NT2/D1 (cell line): ENCODE measurements at regions not wholly inside any gene's neighbourhood (a gene's known extent, or its start where the extent isn't known, plus 50 kb on each side); places are given as distances from the start of the nearest gene placed in this dataset.
"Not testable (repeated sequence)": the region's sequence is repeated elsewhere in the genome, so short reads cannot be mapped to it uniquely, and the experiment has no call there.

Experiments
- DNase-seq: peaks from one replicate; pipeline ENCODE4 v3.0.0-alpha.2; 2011; ENCODE audit warnings: low read depth, low spot score
- H3K27me3 ChIP-seq: 2 replicates; pipeline ENCODE4 v1.6.0; 2011; ENCODE audit warnings: mild to moderate bottlenecking; ENCODE audit not compliant: insufficient read length, insufficient read depth
- H3K36me3 ChIP-seq: 2 replicates; pipeline ENCODE4 v1.6.1; 2011; ENCODE audit warnings: mild to moderate bottlenecking, low read length, mixed read lengths; ENCODE audit not compliant: insufficient read depth, insufficient read length
- H3K4me1 ChIP-seq: 2 replicates; pipeline ENCODE4 v1.5.1; 2011; ENCODE audit not compliant: insufficient read depth, insufficient read length
- H3K4me3 ChIP-seq: 2 replicates; pipeline ENCODE4 v1.5.1; 2011; ENCODE audit warnings: low read depth; ENCODE audit not compliant: insufficient read length
- H3K9ac ChIP-seq: 2 replicates; pipeline ENCODE4 v1.6.0; 2011; ENCODE audit warnings: low read depth; ENCODE audit not compliant: insufficient read length
- H3K9me3 ChIP-seq: 2 replicates; pipeline ENCODE4 v1.5.1; 2011; ENCODE audit warnings: mild to moderate bottlenecking, low read length; ENCODE audit not compliant: insufficient read depth
- SUZ12 ChIP-seq: IDR thresholded peaks from 2 replicates; pipeline ENCODE4 v1.6.1; 2011; ENCODE audit not compliant: insufficient read length, insufficient read depth; ENCODE audit errors: extremely low read depth
- YY1 ChIP-seq: IDR thresholded peaks from 2 replicates; pipeline ENCODE4 v1.6.1; 2011; ENCODE audit not compliant: insufficient read length, insufficient read depth
- ZNF274 ChIP-seq: IDR thresholded peaks from 2 replicates; pipeline ENCODE4 v1.6.1; 2011; ENCODE audit warnings: mild to moderate bottlenecking, low read depth, low read length

DNA sequence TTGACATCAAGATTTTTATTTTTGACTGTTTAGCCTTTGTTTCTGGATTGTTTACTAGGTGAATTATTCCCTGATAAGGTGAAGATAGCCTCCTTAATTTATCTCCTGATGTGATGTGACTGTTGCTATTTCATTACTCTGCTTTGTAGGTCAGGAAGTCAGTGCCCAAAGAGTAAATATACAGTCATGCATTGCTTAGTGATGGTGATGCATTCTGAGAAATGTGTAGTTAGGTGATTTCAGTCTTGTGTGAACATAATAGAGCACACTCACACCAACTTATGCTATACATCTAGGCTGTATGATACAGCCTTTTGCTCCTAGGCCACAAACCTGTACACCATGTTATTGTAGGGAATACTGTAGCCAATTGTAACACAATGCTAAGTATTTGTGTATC, 102.4 kb upstream of the THUMPD2 start:
- DNase-seq: no peak
- TF ChIP-seq ZNF274: no peak
- TF ChIP-seq YY1: no peak
- TF ChIP-seq SUZ12: no peak

DNA sequence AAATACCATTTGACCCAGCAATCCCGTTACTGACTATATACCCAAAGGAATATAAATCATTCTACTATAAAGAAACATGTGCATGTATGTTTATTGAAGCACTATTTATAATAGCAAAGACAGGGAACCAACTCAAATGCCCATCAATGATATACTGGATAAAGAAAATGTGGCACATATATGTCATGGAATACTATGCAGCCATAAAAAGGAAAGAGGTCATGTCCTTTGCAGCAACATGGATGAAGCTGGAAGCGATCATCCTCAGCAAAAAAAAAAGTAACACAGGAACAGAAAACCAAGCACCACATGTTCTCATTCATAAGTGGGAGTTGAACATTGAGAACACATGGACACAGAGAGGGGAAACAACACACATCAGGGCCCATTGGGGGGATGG, 99.9 kb upstream of the THUMPD2 start:
- H3K4me1 ChIP-seq, DNase-seq, H3K4me3 ChIP-seq, H3K27me3 ChIP-seq, H3K9me3 ChIP-seq, H3K9ac ChIP-seq, H3K36me3 ChIP-seq: not testable (repeated sequence)

More for the DNA sequence above, 102.4 kb upstream of the THUMPD2 start:
- Histone ChIP-seq H3K4me1 (no peaks in the 10 kb centered on the region), H3K9ac (no peak overlapping the region), H3K4me3 (no peak overlapping the region), H3K27me3 (no peaks in the 10 kb centered on the region), H3K9me3 (no peaks in the 10 kb centered on the region), H3K36me3 (no peaks in the 10 kb centered on the region)

GRCh38 chr2:39875914-39876267, 96.8 kb upstream of the THUMPD2 start:
- H3K9ac ChIP-seq: no peak overlapping the region
- no peaks in the 10 kb centered on the region for H3K9me3 ChIP-seq
- TF ChIP-seq ZNF274 (no peak), YY1 (no peak), SUZ12 (no peak)
- H3K36me3 ChIP-seq: no peaks in the 10 kb centered on the region
- DNase-seq: no peak
- H3K4me3 ChIP-seq: no peak overlapping the region
- H3K4me1 ChIP-seq: peaks cover 2% of the 10 kb centered on the region
- no peaks in the 10 kb centered on the region for H3K27me3 ChIP-seq

DNA sequence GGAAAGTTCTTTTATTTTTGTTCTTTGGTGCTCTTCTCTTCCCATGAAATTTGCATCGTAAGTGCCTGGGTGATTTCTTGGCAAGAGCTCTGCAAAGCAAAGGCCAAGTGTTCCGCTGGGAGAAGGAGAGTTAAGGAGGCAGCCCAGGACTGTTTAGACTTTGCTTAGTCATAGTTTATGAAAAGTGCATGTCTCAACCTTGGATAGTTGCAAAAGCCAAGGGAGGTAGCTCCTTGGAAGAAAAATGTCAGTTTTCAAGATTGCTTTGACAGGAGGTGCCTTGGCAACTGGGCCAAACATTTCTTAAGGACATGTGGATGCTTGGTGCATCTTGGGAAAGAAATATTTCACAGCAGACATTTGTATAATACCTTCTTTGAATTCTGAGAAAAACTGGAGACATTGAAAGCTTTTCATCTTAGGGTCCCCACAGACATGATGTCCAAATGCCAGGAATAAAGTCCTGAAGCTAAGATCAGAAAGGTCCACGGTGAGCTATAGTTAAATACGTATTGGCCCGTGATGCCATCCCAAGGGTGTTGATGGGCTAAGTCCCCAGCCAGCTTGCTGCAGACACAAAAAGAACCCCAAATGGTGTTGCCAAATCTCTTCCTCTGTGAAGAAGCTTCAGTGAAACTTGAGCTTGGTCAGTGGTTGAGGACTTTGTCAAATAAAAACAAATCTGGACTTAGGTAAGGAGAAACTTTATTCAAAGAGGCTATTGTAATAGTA, 96.3 kb upstream of the THUMPD2 start:
- Histone ChIP-seq H3K4me3 (no peak overlapping the region), H3K9ac (no peak overlapping the region), H3K27me3 (no peaks in the 10 kb centered on the region), H3K4me1 (peaks cover 2% of the 10 kb centered on the region), H3K9me3 (no peaks in the 10 kb centered on the region), H3K36me3 (no peaks in the 10 kb centered on the region)
- no peak for TF ChIP-seq ZNF274
- no peak for TF ChIP-seq YY1
- TF ChIP-seq SUZ12: no peak
- DNase-seq: no peak

GRCh38 chr2:39874236-39874635, 95.2 kb upstream of the THUMPD2 start:
- H3K9me3 ChIP-seq: no peaks in the 10 kb centered on the region
- H3K9ac ChIP-seq: no peak overlapping the region
- no peak for DNase-seq
- TF ChIP-seq ZNF274 (no peak), YY1 (no peak), SUZ12 (no peak)
- no peaks in the 10 kb centered on the region for H3K36me3 ChIP-seq
- no peak overlapping the region for H3K4me3 ChIP-seq
- no peaks in the 10 kb centered on the region for H3K27me3 ChIP-seq
- H3K4me1 ChIP-seq: peaks cover 2% of the 10 kb centered on the region

- no peaks in the 10 kb centered on the region for H3K36me3 ChIP-seq
- no peaks in the 10 kb centered on the region for H3K9me3 ChIP-seq
- H3K4me1 ChIP-seq: peaks cover 2% of the 10 kb centered on the region
- no peak for TF ChIP-seq ZNF274
- H3K27me3 ChIP-seq: no peaks in the 10 kb centered on the region
- no peak overlapping the region for H3K4me3 ChIP-seq
- DNase-seq: no peak
- H3K9ac ChIP-seq: no peak overlapping the region
Observed at GRCh38 chr2:39873586-39873985, 94.5 kb upstream of the THUMPD2 start.

DNA sequence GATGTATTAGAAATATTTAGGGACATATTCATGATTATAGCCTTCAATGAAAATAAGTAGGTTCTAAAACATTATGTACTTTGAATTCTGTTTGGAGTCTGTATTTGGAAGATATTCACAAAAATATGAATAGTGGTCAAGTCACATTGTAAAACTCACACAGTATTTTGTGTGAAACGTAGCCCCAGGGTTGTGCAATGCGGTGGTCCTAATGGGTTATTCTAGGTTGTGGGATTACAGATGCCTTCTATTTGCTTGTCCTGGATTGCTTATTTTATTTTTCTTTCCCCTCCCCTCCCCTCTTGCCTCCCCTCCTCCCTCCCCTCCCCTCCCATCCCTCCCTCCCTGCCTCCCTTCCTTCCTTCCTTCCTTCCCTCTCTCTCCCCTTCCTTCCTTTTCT, 93.7 kb upstream of the THUMPD2 start:
- peaks cover 2% of the 10 kb centered on the region for H3K4me1 ChIP-seq
- H3K27me3 ChIP-seq: no peaks in the 10 kb centered on the region
- no peak for DNase-seq
- H3K4me3 ChIP-seq: no peak overlapping the region
- no peak for TF ChIP-seq YY1
- TF ChIP-seq SUZ12: no peak
- TF ChIP-seq ZNF274: no peak
- H3K36me3 ChIP-seq: no peaks in the 10 kb centered on the region
- no peak overlapping the region for H3K9ac ChIP-seq
- no peaks in the 10 kb centered on the region for H3K9me3 ChIP-seq
